Testis (tissue), 2 donors: ENCODE measurements at regions not wholly inside any gene's neighbourhood (a gene's known extent, or its start where the extent isn't known, plus 50 kb on each side); places are given as distances from the start of the nearest gene placed in this dataset.

ENCODE experiments used
- POLR2A ChIP-seq: fragments of 450-650 bp; IDR thresholded peaks from one replicate; pipeline ENCODE4 v1.6.1; 2017; ENCODE audit warnings: antibody characterized with exemption, mild to moderate bottlenecking, moderate library complexity
- TF ChIP-seq, protein P1 (sequence below), 3 experiments: fragments of 450-650 bp in 2 of 3; fragments of 200-600 bp in 1 of 3; sonication (generic) in 1 of 3; IDR thresholded peaks; one replicate each; pipeline ENCODE4 v1.5.1; 2016 to 2019; ENCODE audit warnings: antibody characterized with exemption in 3 of 3, mild to moderate bottlenecking in 2 of 3, moderate library complexity in 1 of 3

DNA sequence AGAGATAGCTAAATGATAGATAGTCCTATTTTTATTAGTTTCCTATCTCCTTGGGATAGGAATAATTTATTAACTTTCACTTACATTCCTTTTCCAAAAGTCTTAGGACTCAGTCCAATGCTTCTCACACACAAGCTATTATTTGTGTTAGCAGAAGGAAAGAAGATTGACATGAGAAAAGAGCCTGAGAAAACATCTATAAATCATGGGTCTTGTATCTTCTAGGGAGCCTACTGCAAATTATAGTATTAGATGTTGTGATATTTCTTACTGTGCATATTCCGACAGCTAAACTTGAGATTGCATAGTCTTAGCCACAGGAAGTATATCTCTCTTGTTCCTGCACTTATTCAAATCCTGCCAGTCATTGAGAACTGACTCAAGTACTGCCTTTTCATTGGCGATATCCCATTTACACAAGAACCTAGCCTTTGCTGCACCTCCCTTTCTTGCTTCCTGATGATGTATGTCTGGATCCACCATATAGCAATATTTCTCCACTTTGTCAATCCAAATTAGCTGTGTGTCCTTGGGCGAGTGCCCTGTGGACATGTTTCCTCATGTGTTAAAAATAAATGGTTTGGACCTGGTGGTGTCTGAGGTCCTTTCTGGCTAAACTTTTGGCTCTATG, 245.1 kb upstream of the LMCD1 start:
- TF ChIP-seq, protein P1, sequence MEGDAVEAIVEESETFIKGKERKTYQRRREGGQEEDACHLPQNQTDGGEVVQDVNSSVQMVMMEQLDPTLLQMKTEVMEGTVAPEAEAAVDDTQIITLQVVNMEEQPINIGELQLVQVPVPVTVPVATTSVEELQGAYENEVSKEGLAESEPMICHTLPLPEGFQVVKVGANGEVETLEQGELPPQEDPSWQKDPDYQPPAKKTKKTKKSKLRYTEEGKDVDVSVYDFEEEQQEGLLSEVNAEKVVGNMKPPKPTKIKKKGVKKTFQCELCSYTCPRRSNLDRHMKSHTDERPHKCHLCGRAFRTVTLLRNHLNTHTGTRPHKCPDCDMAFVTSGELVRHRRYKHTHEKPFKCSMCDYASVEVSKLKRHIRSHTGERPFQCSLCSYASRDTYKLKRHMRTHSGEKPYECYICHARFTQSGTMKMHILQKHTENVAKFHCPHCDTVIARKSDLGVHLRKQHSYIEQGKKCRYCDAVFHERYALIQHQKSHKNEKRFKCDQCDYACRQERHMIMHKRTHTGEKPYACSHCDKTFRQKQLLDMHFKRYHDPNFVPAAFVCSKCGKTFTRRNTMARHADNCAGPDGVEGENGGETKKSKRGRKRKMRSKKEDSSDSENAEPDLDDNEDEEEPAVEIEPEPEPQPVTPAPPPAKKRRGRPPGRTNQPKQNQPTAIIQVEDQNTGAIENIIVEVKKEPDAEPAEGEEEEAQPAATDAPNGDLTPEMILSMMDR (IDR thresholded peaks at IDR 0.05), result no peak
- TF ChIP-seq POLR2A, result no peak
